ENCODE measurements at regions not wholly inside any gene's neighbourhood (a gene's known extent, or its start where the extent isn't known, plus 50 kb on each side); places are given as distances from the start of the nearest gene placed in this dataset.

DNA sequence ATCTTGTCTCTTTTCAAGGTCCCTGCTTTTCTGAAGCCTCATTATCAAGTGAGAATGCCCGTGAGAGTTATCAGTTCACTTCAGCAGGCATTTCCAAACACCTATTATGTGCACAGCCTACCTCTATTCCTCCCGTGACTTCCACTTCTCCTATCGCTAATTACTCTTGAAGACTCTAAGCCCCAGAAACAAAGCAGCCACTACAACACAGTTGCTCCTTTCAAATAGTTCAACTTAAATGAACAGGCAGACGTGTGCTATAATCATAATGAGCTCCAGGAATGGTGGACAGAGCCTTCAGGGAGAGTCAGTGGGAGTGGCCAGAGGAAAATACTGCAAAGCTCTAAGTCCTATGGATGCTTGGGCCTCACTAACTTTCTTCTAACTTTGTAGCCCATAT is 159.0 kb downstream of the RDH14 start:
- Mint-ChIP-seq H3K9me3 (ENCODE audit: low read depth) (no peaks in the 10 kb centered on the region), H3K4me1 (ENCODE audit: low read depth) (no peaks in the 10 kb centered on the region), H3K27ac (ENCODE audit: unreplicated experiment) (no peak overlapping the region), H3K27me3 (ENCODE audit: low read depth) (no peaks in the 10 kb centered on the region), H3K36me3 (ENCODE audit: low read depth) (no peaks in the 10 kb centered on the region), H3K4me3 (ENCODE audit: unreplicated experiment) (no peak overlapping the region)
- DNase-seq (ENCODE audit: low spot score), result no peak
- TF ChIP-seq, protein P1, sequence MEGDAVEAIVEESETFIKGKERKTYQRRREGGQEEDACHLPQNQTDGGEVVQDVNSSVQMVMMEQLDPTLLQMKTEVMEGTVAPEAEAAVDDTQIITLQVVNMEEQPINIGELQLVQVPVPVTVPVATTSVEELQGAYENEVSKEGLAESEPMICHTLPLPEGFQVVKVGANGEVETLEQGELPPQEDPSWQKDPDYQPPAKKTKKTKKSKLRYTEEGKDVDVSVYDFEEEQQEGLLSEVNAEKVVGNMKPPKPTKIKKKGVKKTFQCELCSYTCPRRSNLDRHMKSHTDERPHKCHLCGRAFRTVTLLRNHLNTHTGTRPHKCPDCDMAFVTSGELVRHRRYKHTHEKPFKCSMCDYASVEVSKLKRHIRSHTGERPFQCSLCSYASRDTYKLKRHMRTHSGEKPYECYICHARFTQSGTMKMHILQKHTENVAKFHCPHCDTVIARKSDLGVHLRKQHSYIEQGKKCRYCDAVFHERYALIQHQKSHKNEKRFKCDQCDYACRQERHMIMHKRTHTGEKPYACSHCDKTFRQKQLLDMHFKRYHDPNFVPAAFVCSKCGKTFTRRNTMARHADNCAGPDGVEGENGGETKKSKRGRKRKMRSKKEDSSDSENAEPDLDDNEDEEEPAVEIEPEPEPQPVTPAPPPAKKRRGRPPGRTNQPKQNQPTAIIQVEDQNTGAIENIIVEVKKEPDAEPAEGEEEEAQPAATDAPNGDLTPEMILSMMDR (IDR thresholded peaks at IDR 0.05), result no peak

DNA sequence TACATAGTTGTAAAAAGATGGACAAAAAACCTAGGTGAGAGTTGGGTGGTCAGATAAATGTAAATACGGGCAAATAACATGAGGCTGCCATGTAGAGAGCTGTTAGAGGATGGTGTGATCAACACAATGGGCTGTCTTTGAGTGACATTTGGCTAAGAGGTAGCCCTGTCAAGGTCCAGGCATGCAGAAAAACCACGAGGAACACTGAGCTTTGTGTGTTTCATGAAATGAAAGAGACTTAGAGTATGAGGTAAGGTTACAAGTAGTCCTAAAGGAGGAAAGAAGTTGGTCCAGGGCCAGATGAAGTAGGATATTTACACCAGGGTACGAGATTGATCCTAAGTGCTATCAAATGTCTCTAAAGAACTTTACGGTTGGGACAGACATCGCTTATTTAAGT is 160.9 kb downstream of the RDH14 start:
- no peaks in the 10 kb centered on the region for H3K4me1 Mint-ChIP-seq (ENCODE audit: low read depth)
- H3K4me3 Mint-ChIP-seq (ENCODE audit: unreplicated experiment), result no peak overlapping the region
- TF ChIP-seq, protein P1 (IDR thresholded peaks at IDR 0.05), result no peak
- no peaks in the 10 kb centered on the region for H3K36me3 Mint-ChIP-seq (ENCODE audit: low read depth)
- no peak overlapping the region for H3K27ac Mint-ChIP-seq (ENCODE audit: unreplicated experiment)
- H3K27me3 Mint-ChIP-seq (ENCODE audit: low read depth), result no peaks in the 10 kb centered on the region
- DNase-seq (ENCODE audit: low spot score), result no peak
- no peaks in the 10 kb centered on the region for H3K9me3 Mint-ChIP-seq (ENCODE audit: low read depth)

DNA sequence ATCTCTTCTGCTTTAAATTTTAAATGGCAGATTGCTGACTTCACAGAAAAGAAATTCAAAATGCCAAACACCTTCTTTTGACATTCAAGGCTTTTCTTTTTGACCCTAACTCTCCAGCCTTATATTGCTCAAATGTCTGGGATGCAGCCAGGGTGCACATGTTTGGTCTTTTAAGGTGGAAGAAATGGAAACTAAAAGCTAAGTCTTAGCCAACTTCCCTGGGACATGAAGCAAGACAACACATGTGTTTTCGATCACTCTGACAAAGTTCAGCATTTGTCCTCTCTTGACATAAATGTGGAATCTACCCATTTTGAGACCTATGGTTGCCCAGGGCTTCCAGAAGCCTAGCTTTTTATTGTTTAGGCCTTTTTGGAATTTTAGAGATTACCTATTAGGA is 161.6 kb downstream of the RDH14 start:
- Mint-ChIP-seq H3K4me3 (ENCODE audit: unreplicated experiment) (no peak overlapping the region), H3K36me3 (ENCODE audit: low read depth) (no peaks in the 10 kb centered on the region), H3K9me3 (ENCODE audit: low read depth) (no peaks in the 10 kb centered on the region), H3K27ac (ENCODE audit: unreplicated experiment) (no peak overlapping the region), H3K4me1 (ENCODE audit: low read depth) (no peaks in the 10 kb centered on the region), H3K27me3 (ENCODE audit: low read depth) (no peaks in the 10 kb centered on the region)
- no peak for DNase-seq (ENCODE audit: low spot score)
- TF ChIP-seq, protein P1 (IDR thresholded peaks at IDR 0.05), result no peak

DNA sequence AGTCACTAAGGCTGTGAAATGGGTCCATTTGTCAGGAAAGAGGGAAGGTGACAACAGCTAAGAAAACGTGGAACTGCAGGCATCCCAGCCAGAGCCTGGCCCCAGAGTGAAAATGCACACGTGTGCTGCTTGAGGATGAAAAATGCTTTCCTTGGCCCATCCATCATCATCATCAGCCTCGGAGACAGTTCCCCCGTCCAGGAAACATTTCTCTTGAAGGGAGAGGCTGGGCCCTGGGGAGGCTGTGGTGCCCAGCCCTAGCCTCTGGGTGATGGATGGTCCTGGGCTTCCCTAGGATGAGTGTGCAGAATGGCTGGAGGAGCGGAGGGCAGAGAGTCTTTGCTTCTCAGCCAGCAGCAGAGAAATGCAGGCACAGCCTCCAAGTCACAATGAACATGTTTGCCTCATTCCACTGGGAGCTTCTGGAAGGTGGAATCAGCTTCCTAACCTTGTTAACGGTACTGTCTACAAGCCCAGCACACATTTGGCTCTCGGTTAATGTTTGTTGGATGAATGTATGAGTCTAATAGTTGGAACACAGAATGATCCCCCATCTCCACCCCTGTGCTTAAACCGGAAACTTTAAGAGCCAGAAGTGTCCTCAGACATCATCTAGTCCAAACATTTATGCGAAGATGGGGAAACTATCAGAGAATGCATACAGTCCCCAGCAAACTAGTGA is 164.0 kb downstream of the RDH14 start:
- no peaks in the 10 kb centered on the region for H3K4me1 Mint-ChIP-seq (ENCODE audit: low read depth)
- no peak for DNase-seq (ENCODE audit: low spot score)

DNA sequence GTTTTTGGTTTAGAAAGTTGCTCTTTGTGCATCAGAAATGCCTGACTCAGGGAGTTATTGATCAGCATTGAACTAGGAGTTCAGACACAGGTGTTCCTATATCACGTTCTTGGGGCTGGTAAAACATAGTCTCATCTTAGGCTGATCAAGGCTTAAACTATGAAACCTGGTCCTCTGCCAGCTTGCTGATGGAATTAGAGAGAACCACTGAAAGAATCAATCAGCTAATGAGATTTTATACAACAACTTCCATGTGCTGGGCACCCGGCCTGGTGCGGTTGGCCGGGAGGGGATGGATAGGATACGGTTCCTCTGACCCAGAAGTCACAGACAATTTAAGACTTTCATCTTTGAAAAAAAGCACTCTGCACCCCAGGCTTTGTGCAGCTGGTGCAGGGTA is 164.9 kb downstream of the RDH14 start:
- H3K36me3 Mint-ChIP-seq (ENCODE audit: low read depth), result peaks cover 2% of the 10 kb centered on the region
- DNase-seq (ENCODE audit: low spot score), result no peak
- no peaks in the 10 kb centered on the region for H3K9me3 Mint-ChIP-seq (ENCODE audit: low read depth)
- TF ChIP-seq, protein P1 (IDR thresholded peaks at IDR 0.05), result no peak
- H3K4me1 Mint-ChIP-seq (ENCODE audit: low read depth), result no peaks in the 10 kb centered on the region
- no peaks in the 10 kb centered on the region for H3K27me3 Mint-ChIP-seq (ENCODE audit: low read depth)
- H3K27ac Mint-ChIP-seq (ENCODE audit: unreplicated experiment), result no peak overlapping the region
- H3K4me3 Mint-ChIP-seq (ENCODE audit: unreplicated experiment), result no peak overlapping the region

More for the DNA sequence above, 164.0 kb downstream of the RDH14 start:
- TF ChIP-seq, protein P1 (IDR thresholded peaks at IDR 0.05), result no peak
- Mint-ChIP-seq H3K27me3 (ENCODE audit: low read depth) (no peaks in the 10 kb centered on the region), H3K36me3 (ENCODE audit: low read depth) (peaks cover 2% of the 10 kb centered on the region), H3K27ac (ENCODE audit: unreplicated experiment) (no peak overlapping the region), H3K9me3 (ENCODE audit: low read depth) (no peaks in the 10 kb centered on the region), H3K4me3 (ENCODE audit: unreplicated experiment) (no peak overlapping the region)

Measured in chondrocyte (in vitro differentiated cells).